ENCODE measurements at regions not wholly inside any gene's neighbourhood (a gene's known extent, or its start where the extent isn't known, plus 50 kb on each side); places are given as distances from the start of the nearest gene placed in this dataset.

GRCh38 chr2:173819852-173820251 is 145.3 kb downstream of the SP3 start:
- TF ChIP-seq REST (IDR thresholded peaks at IDR 0.05; ENCODE audit: borderline replicate concordance) = peak; percentile 55
- peak; percentile 6 for TF ChIP-seq POLR2AphosphoS5 (IDR thresholded peaks at IDR 0.05)
- peak; percentile 9 for TF ChIP-seq MXI1 (conservative IDR thresholded peaks at IDR 0.05; ENCODE audit: poor library complexity, severe bottlenecking)
- TF ChIP-seq CTCF (IDR thresholded peaks at IDR 0.05; ENCODE audit: poor library complexity, severe bottlenecking) = no peak
- TF ChIP-seq EZH2 (IDR thresholded peaks at IDR 0.05; ENCODE audit: borderline replicate concordance, insufficient read depth, low read length, poor library complexity, severe bottlenecking) = no peak
- TF ChIP-seq EP300 (conservative IDR thresholded peaks at IDR 0.05; ENCODE audit: poor library complexity, severe bottlenecking) = peak; percentile 40
- no peak for TF ChIP-seq TAF1 (IDR thresholded peaks at IDR 0.05; ENCODE audit: low read depth)
- no peak for TF ChIP-seq RAD21 (conservative IDR thresholded peaks at IDR 0.05)

Measured in neural cell (in vitro differentiated cells).